Lower lobe of right lung (tissue), 2 donors: ENCODE measurements at regions not wholly inside any gene's neighbourhood (a gene's known extent, or its start where the extent isn't known, plus 50 kb on each side); places are given as distances from the start of the nearest gene placed in this dataset.

Experiments used
- ATAC-seq, 2 donors: fragments of 200-7000 bp; cut with Tn5 transposase; one replicate each; pipeline ENCODE4 v1.9.1; 2020 to 2022; ENCODE audit warnings: mild to moderate bottlenecking in 2 of 2, moderate library complexity in 2 of 2
- DNase-seq: peaks from one replicate; pipeline ENCODE4 v3.0.0-alpha.2; 2020
- H3K27ac ChIP-seq: fragments of 200-600 bp; one replicate; pipeline ENCODE4 v1.8.0; 2022
- H3K27me3 ChIP-seq: fragments of 200-600 bp; one replicate; pipeline ENCODE4 v1.8.0; 2022; ENCODE audit warnings: low read depth
- H3K36me3 ChIP-seq: fragments of 200-600 bp; one replicate; pipeline ENCODE4 v1.8.0; 2022; ENCODE audit warnings: mild to moderate bottlenecking
- H3K4me1 ChIP-seq: fragments of 200-600 bp; one replicate; pipeline ENCODE4 v1.8.0; 2022
- H3K4me3 ChIP-seq: fragments of 200-600 bp; one replicate; pipeline ENCODE4 v1.8.0; 2022; ENCODE audit warnings: mild to moderate bottlenecking
- H3K9me3 ChIP-seq: fragments of 200-600 bp; one replicate; pipeline ENCODE4 v1.8.0; 2022
- intact Hi-C: fragments of 100-400 bp; cut with DNase I; formaldehyde crosslinking; loops from one replicate; pipeline ENCODE4 v1.11.0; 2022
- TF ChIP-seq, protein P1 (sequence below): fragments of 200-600 bp; IDR thresholded peaks from one replicate; pipeline ENCODE4 v1.8.0; 2022; ENCODE audit warnings: antibody characterized with exemption, mild to moderate bottlenecking
- donor health status: DM: no; HTN: yes; CAD: no; lungs with severe emphysema.

- ATAC-seq = no peak
- Histone ChIP-seq H3K9me3 (no peaks in the 10 kb centered on the region), H3K4me3 (no peak overlapping the region), H3K27ac (no peak overlapping the region), H3K36me3 (no peaks in the 10 kb centered on the region), H3K4me1 (peaks cover 11% of the 10 kb centered on the region), H3K27me3 (peaks cover 10% of the 10 kb centered on the region)
- TF ChIP-seq, protein P1, sequence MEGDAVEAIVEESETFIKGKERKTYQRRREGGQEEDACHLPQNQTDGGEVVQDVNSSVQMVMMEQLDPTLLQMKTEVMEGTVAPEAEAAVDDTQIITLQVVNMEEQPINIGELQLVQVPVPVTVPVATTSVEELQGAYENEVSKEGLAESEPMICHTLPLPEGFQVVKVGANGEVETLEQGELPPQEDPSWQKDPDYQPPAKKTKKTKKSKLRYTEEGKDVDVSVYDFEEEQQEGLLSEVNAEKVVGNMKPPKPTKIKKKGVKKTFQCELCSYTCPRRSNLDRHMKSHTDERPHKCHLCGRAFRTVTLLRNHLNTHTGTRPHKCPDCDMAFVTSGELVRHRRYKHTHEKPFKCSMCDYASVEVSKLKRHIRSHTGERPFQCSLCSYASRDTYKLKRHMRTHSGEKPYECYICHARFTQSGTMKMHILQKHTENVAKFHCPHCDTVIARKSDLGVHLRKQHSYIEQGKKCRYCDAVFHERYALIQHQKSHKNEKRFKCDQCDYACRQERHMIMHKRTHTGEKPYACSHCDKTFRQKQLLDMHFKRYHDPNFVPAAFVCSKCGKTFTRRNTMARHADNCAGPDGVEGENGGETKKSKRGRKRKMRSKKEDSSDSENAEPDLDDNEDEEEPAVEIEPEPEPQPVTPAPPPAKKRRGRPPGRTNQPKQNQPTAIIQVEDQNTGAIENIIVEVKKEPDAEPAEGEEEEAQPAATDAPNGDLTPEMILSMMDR = no peak
- intact Hi-C loops = no loop called here
- DNase-seq = no peak
Observed at GRCh38 chr1:25004355-25004754, 74.3 kb upstream of the RUNX3 start.

GRCh38 chr1:25003457-25004190 lies 73.5 kb upstream of the RUNX3 start:
- peaks cover 11% of the 10 kb centered on the region for H3K4me1 ChIP-seq
- no peak overlapping the region for H3K4me3 ChIP-seq
- no peak overlapping the region for H3K27ac ChIP-seq
- peaks cover 10% of the 10 kb centered on the region for H3K27me3 ChIP-seq
- ATAC-seq (no peak), DNase-seq (no peak)
- no peaks in the 10 kb centered on the region for H3K36me3 ChIP-seq
- H3K9me3 ChIP-seq = no peaks in the 10 kb centered on the region
- TF ChIP-seq, protein P1 = no peak
- intact Hi-C loops = no loop called here

- Histone ChIP-seq H3K4me1 (peaks cover 11% of the 10 kb centered on the region), H3K27ac (no peak overlapping the region), H3K27me3 (peaks cover 10% of the 10 kb centered on the region), H3K36me3 (no peaks in the 10 kb centered on the region), H3K9me3 (no peaks in the 10 kb centered on the region), H3K4me3 (no peak overlapping the region)
- no peak for DNase-seq
- intact Hi-C loops = no loop called here
- no peak for ATAC-seq
- TF ChIP-seq, protein P1 = no peak
Observed at GRCh38 chr1:25003000-25003399, 72.9 kb upstream of the RUNX3 start.

- Histone ChIP-seq H3K27ac (no peak overlapping the region), H3K4me3 (no peak overlapping the region), H3K27me3 (peaks cover 4% of the 10 kb centered on the region), H3K4me1 (no peaks in the 10 kb centered on the region), H3K9me3 (no peaks in the 10 kb centered on the region), H3K36me3 (no peaks in the 10 kb centered on the region)
- intact Hi-C loops = no loop called here
- TF ChIP-seq, protein P1 = no peak
- no peak for ATAC-seq
- DNase-seq = no peak
Observed at GRCh38 chr1:25001125-25001915, 71.2 kb upstream of the RUNX3 start.

GRCh38 chr1:24999906-25000305 lies 69.8 kb upstream of the RUNX3 start:
- peak; percentile 37 for DNase-seq
- no peak overlapping the region for H3K4me3 ChIP-seq
- H3K27ac ChIP-seq = no peak overlapping the region
- H3K36me3 ChIP-seq = no peaks in the 10 kb centered on the region
- intact Hi-C loops = no loop called here
- TF ChIP-seq, protein P1 = no peak
- no peaks in the 10 kb centered on the region for H3K4me1 ChIP-seq
- no peaks in the 10 kb centered on the region for H3K9me3 ChIP-seq
- H3K27me3 ChIP-seq = no peaks in the 10 kb centered on the region
- no peak for ATAC-seq
